HG02973 (cell line): ENCODE measurements at regions not wholly inside any gene's neighbourhood (a gene's known extent, or its start where the extent isn't known, plus 50 kb on each side); places are given as distances from the start of the nearest gene placed in this dataset.

Experiments used
- ATAC-seq: cut with Tn5 transposase; IDR thresholded peaks from one replicate; pipeline ENCODE4 v1.9.1; 2021; ENCODE audit warnings: moderate library complexity; ENCODE audit not compliant: unreplicated experiment

DNA sequence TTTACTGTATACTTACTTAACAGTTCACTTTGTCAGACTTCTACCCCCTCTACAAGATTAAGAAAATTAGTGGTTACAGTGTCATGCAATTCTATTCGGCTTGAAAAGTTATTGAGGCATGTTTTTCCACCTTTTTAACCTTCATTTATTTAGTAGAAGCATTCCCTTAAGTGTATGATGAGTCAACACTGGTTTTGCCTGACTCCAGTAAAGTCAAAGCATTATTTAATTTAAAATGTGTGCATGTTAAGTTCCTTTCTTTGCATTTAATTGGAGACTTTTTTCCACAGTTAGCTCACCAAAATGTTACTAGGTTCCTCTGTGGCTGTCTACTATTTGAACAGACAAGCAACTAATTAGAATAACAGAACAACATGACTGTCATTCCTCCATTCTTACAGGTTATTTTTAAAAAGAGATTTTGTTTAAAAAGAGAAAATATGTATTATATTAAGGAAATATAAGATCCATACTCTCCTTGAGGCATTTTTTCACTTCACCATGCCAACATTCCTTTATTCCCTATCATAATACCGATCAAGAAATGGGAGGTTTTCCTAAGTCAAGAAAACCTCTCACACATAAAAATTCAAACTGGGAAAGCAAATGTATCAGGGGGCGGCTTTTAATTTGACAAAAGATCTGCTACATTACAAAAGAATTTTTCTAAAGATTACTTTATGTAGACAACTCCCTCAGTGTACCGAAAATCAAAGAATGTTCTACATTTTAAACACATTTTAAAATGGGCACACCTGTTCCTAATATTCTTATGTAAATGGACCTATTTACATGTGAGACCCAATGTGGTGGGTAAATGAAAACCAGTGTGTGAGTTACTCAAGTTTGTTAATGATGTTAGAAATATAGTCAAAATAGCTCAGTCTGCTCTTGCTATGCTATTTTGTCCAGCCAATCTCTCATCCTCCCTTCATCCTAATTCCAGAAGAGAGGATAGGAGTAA lies 361.2 kb downstream of the UTRN start:
- ATAC-seq = no peak

DNA sequence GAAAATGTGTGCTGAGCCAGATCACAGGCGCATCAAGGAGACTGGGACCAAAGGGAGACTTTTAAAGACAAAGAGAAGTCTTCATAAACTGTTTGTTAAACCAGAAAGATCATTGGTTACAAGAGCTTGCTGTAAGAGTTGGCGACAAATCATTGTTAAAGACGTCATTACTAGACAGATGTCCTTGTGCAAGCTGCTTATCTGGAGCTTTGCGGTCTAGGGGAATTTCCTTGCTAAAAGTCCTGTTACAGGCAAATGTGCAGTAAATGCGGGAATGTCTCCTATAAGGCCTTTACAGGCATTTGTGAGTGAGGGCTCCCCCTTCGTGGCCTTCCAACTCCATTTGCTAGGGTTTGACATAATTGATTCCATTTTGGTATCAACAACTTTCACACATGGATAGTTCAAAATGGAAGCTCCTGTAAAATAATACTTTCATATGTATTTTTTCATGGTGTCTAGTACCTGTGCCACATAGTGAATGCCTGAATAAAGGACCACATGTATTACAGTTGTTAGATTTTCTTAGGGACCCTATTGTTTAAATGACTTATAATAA lies 362.4 kb downstream of the UTRN start:
- no peak for ATAC-seq

DNA sequence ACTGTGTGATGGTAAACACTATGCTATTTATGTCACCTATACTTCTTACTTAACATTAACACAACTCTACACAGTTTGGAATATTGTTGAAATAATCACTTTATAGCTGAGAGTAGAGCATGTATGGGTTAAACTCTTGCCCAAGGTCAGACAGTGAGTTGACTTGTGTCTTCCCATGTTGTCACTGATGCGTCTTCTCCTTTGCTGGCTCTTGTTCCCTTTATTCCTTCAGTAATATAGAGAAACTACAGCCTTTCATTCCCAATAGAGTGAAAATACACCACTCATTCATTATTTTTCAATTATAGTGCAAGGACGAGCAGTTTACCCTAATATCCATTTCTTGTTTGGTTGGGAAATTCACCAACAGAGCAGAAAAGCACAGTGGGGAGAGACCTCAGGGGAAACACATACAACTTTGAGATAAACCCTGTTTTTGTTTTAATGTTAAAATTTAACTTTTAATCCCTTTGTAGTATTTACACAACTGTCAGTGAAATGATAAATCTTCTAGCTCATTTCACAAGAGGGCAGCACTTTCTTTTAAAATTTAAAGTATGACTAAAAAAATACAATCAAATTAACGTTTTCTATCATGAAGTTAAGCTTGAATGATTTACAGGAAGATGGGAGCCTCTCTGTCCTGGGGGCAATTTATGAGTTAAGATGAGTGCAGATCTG lies 363.0 kb downstream of the UTRN start:
- ATAC-seq = no peak

DNA sequence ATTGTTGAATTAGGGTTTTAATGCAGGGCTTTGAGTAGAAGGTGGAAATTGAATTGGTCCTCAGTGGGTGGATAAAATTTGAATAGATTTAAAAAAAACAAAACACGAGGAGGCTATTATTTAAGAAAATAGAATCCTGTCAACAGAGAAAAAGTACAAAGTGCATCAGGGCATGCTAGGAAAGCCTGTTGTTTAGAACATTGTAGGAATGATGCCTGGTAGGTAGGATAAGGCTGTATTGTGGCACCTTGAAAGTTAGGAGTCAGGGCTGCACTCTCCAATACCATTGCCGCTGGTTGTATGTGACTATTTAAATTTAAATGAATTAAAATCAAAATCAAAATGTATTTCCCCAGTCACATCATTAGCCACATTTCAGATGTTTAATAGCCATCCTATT lies 363.9 kb downstream of the UTRN start:
- no peak for ATAC-seq

DNA sequence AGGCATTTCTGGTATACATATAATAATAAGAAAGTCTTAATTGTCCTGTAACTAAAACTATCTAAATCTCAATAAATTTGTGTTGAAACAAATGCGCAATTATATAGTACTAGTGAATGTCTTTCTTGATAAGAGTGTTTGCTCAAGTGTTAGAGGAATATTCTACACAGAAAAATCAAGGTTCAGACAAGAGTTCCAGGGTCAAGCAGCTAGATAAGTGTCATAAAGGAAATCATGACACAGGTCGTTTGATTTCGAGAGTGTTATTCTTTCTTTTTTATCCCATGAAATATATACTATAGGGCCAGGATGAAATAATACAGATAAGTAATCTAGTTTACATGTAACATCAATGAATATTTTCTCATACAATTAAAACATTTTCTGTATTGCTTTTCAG lies 366.1 kb downstream of the UTRN start:
- ATAC-seq = no peak

DNA sequence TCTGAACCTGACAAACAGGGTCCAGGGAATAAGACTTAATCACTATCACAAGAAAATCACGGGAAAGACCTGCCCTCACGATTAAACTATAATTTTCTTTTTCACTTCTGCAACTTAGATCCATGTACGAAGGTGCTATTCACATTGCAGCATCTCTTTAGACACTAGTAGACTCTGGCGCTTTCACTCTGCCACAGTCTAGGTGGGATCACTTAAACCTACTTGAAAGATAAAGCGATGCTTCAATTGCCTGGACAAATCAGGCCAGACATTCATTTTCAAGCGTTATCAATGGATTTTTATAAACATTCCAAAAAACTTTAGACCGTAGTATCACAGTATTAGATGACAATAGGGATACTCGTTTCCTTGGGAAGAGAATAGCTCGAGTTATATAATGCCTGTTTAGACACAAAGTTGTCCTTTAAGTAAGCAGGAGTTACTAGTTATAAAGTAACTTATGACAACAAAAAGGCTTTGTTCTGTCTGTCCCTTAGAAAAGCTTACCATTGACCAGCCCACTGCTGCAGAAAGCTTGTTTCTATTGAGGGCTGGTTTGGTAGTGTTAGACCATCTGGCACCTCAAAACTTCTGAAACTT lies 367.3 kb downstream of the UTRN start:
- ATAC-seq = no peak

DNA sequence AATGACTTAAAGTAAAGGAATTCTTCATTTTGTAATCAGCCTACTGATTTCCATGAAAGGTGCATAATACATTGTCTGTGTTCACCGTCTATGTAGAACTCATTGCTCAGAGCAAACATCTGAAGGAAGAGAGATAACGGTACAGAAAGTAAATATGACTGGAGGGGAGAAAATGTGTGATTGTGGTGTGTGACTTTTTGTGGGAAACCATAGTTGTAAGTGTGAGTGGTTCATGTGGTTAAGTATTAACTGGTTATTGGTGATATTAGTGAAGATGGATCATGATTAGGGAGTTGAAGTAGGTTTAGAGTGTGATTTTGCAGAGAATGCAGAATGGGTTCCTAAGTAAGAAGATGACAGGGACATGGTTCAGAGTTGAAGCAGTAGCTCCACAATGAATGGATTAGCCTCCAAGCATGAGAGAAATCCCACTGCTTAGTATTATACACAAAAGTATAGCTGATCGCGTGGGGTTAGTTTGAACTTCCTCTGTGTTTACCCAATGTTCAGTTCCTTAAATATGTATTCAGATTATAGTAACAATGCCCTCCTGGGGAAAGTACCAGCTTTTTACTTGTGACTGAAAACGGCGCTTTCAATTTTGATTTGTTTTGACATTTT lies 368.9 kb downstream of the UTRN start:
- peak; percentile 94 for ATAC-seq

DNA sequence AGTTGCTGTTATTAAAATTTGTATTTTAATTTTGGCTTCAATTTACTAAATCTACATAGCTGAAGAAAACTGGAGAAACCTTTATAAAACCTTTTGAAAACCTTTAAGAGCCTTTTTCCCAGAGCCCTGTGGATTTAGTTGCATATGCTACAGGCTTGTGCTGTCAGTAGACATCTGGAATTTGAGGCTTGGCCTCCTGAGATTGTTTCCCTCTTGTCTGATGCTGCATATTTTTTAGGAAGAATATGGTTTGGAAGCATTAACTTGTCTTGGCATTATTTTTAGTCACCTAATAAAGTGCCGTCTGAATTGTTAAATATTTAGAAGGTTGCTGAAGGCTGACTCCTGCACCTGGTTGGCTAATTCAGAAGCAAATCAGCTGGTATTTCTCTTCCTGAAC lies 369.4 kb downstream of the UTRN start:
- peak; percentile 0 for ATAC-seq

DNA sequence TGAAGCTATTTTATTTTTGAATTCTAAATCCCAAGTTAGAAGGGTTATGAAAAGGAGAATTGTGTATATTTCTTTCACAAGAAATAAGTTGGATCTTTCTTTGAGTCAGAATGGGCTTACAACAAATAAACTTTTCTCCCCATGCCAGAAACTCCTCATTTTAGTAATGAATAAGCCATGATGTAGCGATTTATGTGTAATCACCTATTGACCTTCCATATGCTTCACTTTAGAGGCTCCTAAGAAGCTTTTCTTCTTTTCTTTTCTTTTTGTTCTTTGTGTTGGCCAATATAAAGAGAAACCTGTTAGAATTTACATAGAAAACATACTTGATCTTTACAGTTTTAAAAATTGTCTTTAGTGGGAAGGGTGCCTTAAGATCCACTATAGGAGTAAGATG lies 370.2 kb downstream of the UTRN start:
- ATAC-seq = no peak

DNA sequence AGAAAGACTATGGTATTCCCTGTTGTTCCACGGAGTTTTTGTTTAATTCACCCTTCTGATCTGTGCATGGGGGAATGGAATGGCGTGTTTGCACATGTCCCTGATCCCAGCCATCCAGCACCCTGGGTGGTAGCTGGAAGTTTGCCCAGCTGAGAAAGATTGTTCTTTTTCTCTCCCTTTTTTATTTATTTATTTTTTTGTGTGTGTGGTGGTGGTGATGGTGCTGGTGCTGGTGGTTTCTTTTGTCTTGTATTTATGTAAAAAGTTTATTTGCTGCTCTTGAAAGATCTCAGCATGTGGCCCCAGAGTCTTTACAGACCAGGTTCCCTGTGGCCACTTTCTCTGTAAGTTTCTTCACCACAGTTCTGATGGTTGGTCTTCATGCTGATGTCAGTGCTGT lies 372.6 kb downstream of the UTRN start:
- ATAC-seq = no peak

DNA sequence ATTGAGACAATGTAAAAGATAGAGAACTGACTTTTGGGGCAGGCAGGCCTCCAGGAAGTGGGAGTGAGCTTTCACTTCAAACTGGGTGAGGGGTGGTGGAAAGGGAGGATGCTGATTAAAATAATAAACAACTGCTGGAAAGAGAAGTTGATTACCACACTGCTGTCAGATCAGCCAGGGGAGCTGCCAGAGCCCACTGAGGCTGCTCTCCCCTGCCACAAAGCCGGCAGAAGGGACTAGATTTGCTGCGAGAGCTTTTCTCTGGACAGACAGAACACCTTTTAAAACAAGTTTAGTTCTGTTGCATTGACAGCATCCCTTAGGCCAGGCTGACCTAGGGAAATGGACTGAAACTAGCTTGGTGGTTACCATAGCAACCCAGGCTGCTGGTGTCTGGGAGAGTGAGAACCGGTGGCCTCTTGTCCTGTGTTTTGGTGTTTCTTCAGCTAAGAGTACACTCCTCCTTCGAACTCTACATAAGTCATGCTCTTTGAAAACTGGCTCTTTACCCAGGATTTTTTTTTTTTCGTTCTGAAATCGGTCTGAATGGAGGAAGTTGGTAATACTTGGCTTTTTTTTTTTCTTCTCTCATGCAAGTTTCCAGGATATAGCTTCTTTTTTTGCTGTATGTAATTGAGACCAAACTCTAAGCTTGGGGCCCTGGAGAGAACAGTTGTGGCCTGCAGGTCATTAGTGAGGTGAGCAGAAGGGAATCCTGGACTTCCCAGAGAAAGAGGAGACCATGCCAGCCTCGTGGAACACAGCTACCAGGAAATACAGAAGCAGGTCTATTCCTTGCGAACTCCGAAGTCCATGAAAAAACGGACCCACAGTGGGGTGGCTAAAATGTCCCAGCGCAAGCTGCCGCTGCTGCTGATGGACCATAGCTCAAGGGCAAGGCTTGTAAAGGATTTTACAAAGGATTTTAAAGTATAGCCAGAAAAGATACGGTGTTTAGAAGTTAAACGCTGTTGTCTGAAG lies 374.4 kb downstream of the UTRN start:
- ATAC-seq = peak; percentile 72

DNA sequence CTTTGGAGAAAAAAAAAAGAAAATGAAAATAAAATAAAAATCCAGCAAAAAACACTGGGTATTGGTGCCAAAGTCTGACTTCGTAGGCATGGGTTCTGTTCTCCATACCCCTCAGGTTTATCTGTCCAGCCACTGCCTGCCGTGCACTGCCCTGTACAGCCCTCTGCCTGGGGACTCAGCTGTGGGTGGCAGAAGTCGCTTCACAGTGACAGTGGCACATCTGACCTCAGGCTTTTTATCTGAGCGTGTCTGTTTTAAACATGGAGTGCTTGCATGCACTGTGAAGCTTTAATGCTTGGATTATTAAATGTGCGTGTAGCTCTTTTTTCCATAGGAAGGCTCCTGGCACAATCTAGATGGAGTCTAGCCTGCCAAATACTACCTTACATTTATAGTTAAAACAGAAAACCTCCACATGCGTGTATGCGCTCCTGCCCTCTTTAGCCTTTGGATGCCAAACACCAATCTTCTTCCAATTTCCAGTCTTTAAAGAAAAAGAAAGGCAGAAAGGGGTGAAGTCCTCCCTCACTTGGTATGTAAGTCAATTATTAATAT lies 375.5 kb downstream of the UTRN start:
- ATAC-seq = no peak

DNA sequence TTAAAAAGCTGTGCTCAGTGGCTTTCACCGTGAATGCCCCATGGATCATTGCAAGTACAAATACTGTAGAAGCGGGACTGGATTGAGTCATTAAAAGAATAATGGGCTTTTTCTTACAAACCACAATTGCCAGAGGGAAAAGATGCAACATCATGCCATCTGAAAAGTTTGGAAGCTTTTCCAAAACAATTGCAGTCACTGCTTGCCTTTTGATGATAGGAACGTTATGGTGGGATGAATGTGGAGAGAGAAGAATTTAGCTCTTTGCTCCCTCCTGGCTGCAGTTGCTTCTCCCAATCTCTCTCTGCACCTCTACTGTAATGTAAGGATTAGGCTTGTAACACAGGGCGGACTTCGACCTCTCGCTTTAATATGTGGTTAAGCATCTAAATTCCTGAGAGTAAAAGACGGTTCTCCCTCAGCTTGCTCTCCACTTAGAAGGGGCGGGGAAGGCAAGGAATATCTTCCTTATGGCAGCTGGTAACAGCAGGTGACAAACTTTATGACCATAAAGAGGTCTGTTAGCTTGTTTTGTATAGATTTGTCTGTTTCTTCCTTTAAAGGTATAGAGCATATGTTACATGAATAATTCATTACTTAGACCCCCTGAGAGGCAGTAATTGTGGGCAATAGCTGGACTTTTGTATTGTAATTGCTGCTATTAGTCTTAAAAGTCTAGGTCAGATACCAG lies 376.1 kb downstream of the UTRN start:
- ATAC-seq = no peak

DNA sequence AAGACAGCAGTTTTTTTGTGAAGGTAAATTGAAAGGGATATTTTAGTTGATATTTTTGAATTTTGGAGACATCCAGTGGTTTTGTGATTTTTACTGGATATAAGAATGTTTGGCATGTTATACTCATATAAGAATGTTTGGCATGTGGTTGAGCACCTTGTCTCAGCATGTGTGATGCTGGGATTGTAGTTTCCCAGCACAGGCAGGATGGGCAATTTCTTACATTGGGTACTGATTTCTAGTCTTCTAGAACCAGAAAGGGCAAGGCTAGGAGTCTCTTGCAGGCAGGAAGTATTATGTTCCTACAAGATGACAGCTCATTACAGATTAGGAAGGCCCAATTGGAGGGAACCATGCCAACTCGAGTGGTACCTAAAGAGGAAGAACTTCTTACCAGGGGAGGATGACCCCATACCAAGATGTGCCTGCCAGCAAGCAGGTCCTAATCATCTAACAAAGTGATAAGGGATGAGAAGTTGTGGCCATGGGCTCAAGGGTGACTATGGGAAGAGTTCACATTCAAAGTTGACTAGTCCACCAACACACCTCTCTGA lies 377.8 kb downstream of the UTRN start:
- no peak for ATAC-seq

DNA sequence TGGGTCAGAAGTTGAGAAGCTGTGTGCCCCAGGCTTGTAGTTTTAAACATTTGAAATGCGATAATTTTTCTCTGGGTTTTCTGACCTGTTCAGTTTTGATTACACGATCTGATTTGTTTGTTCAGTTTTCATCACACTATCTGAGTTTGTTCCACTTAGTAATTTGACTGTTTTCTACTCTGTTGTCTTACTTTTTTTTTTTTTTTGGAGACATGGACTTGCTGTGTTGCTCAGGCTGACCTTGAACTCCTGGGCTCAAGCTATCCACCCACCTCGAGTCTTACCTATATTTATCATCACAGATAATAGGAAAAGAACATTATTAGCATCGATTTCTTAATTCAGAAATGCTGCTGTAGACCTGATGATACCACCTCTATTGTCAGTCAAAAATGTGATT lies 379.1 kb downstream of the UTRN start:
- no peak for ATAC-seq

DNA sequence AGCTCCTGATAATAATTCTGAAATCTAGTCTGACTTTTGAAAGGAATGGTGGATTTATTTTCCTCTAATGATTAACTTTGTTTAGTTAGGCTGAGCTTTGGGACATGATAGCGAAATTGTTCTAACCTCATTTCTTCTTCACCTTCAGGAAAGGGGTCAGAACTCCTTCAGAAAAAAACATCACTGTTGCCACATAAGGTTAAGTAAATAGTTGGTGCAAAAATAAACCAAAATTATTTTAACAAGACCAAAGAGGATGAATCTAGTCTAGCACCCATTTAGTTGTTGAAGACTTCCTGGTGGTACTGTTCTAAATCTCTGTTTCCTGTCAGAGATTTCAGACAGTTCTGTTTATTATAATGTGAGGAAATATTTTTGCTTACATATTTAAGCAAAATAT lies 379.8 kb downstream of the UTRN start:
- ATAC-seq = no peak

DNA sequence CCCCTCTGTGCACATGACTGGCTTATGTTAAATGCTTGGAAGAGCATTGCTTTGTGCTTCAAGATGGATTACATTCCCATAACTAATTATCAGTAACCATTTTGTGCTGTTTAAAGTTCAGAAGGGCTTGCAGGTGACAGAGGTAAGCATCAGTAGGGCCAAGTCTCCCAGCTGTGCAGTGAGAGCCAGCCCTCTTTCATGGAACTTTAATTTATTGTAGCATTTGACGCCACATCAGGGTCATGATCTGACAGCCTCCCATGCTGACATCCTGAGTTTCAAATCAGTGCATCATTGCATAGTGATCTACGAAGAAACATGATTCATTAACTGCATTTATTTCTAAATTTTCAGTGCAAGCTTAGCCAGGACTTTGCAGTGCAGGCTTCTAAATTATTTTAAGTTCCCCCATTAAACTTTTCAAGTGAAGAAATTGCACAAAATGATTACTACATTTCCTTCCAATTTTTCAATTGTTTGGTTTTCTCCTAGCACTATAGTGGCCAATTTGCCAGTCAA lies 380.9 kb downstream of the UTRN start:
- ATAC-seq = no peak

DNA sequence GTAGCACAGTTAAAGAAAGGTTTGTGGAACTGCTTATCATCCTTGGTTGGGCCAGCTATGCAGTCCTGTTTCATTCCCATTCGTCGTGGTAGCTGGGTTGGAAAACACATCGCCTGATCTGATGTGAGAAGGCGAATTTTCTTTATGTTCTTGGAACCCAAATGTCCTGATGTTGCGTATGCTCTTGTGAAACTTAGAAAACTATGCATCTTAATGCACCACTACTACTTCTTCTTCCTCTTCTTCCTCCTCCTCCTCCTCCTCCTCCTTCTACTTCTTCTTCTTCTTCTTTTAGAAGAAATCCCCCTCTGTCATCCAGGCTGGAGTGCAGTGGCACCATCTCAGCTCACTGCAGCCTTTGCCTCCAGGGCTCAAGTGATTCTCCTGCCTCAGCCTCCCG lies 381.6 kb downstream of the UTRN start:
- ATAC-seq = no peak
